Activated CD4-positive, alpha-beta T cell treated with anti-CD3 and anti-CD28 coated beads, Interleukin-2, amount 10 ng/mL, durations not matched to agents 7 days and 5 days (primary cell): ENCODE measurements at regions not wholly inside any gene's neighbourhood (a gene's known extent, or its start where the extent isn't known, plus 50 kb on each side); places are given as distances from the start of the nearest gene placed in this dataset.

Experiments
- CTCF ChIA-PET: fragments of 350-600 bp; sonication (Branson Sonifier 250); formaldehyde crosslinking; loops from one replicate; lab custom pipeline; 2021; ENCODE audit warnings: antibody characterized with exemption; lab: Charles Lee
- POLR2A ChIA-PET: fragments of 350-600 bp; sonication (Branson Sonifier 250); formaldehyde crosslinking; loops from one replicate; lab custom pipeline; 2021; ENCODE audit warnings: antibody characterized with exemption; lab: Charles Lee
- DNase-seq: peaks from one replicate; pipeline ENCODE4 v3.0.0-alpha.2; 2020
- H3K27ac Mint-ChIP-seq: one replicate; pipeline ENCODE4 v1.8.0; 2021; ENCODE audit warnings: mild to moderate bottlenecking, moderate library complexity, mixed read lengths
- H3K27me3 Mint-ChIP-seq: one replicate; pipeline ENCODE4 v1.8.0; 2021; ENCODE audit warnings: mixed read lengths
- H3K36me3 Mint-ChIP-seq: one replicate; pipeline ENCODE4 v1.8.0; 2021; ENCODE audit warnings: low read depth, mixed read lengths
- H3K4me1 Mint-ChIP-seq: one replicate; pipeline ENCODE4 v1.8.0; 2021; ENCODE audit warnings: mixed read lengths
- H3K4me3 Mint-ChIP-seq: one replicate; pipeline ENCODE4 v1.8.0; 2021; ENCODE audit warnings: mild to moderate bottlenecking, moderate library complexity, mixed read lengths
- H3K9me3 Mint-ChIP-seq: one replicate; pipeline ENCODE4 v1.8.0; 2021; ENCODE audit warnings: mixed read lengths

DNA sequence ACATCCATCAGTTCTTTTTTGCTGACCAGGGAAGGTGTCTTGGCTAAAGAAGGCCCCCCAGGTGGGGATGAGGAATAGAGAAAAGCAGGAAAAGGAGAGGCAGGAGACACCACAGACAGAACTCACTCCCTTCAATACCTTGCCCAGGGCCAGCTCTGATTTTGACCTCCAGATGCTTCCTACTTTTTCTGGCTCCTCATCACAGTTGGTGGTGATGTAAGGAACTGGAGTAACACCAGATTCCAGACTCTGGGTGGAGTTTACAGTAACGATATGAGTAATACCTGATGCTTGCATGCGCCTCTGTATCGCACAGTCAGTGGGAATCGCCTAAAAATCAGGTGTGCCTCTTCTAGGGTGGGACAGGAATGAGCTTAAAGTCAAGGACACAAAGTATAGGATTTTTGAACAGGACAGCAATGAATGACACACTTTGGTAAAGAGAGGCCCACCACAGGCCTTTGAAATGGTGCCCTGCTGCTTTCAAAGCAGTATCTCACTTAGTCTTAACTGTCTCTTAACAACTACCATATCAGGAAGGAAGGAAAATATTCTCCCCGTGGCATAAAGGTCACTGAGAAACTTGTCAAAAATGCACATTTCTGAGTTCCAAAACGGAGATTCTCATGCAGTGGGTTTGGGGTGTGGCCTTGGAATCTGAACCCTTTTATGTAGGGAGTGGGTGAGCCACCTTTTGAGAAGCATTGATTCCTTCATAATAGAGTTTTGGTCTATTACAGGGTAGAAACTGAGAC lies 140.8 kb downstream of the SNX19 start:
- Mint-ChIP-seq H3K9me3 (no peaks in the 10 kb centered on the region), H3K4me1 (no peaks in the 10 kb centered on the region), H3K27ac (no peak overlapping the region), H3K36me3 (no peaks in the 10 kb centered on the region), H3K4me3 (no peak overlapping the region), H3K27me3 (peaks cover 6% of the 10 kb centered on the region)
- ChIA-PET CTCF (no interaction called here), POLR2A (no interaction called here)
- DNase-seq: no peak

GRCh38 chr11:130776061-130776419 lies 140.2 kb downstream of the SNX19 start:
- peaks cover 10% of the 10 kb centered on the region for H3K27me3 Mint-ChIP-seq
- H3K36me3 Mint-ChIP-seq: no peaks in the 10 kb centered on the region
- H3K4me3 Mint-ChIP-seq: no peak overlapping the region
- H3K27ac Mint-ChIP-seq: no peak overlapping the region
- CTCF ChIA-PET: no interaction called here
- POLR2A ChIA-PET: no interaction called here
- H3K4me1 Mint-ChIP-seq: no peaks in the 10 kb centered on the region
- no peaks in the 10 kb centered on the region for H3K9me3 Mint-ChIP-seq
- DNase-seq: no peak

DNA sequence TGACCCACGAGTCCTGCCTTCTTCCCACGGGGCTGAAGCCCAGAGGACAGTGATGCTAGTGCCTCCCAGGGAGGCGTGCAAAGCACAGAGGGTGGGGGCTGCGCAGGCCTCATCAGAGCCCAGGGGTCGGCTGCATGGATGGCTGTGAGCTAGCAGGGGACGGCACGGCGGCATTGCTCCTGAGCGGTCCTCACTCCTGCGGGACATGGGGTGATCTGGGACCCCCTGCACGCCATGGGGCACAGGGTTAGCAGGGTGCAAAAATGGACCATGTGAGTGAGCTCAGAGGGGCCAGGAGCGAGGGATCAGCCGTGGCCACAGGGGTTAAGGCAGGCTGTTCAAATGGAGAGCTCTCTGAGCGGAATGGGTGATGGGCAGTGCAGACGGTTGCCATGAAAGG lies 138.3 kb downstream of the SNX19 start:
- Mint-ChIP-seq H3K9me3 (no peaks in the 10 kb centered on the region), H3K4me1 (no peaks in the 10 kb centered on the region), H3K27me3 (peaks cover 8% of the 10 kb centered on the region), H3K27ac (no peak overlapping the region), H3K4me3 (no peak overlapping the region), H3K36me3 (no peaks in the 10 kb centered on the region)
- DNase-seq: no peak
- CTCF ChIA-PET: no interaction called here
- POLR2A ChIA-PET: no interaction called here

DNA sequence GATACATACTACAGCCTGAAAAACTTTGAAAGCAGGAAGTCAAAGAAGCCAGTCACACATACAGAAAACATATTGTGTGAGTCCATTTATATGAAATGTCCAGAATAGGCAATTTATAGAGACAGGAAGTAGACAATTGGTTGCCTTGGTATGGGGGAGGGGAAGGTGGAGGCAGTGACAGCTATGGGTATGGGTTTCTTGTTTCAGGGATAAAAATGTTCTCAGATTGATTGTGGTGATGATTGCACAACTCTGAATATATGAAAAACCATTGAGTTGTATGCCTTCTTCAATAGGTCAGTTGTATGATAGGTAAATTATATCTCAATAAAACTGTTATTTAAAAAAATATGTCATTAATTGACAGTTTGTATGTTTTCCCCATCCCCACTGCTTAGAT lies 137.6 kb downstream of the SNX19 start:
- ChIA-PET CTCF (no interaction called here), POLR2A (no interaction called here)
- Mint-ChIP-seq H3K36me3 (no peaks in the 10 kb centered on the region), H3K27me3 (peaks cover 8% of the 10 kb centered on the region), H3K4me1 (no peaks in the 10 kb centered on the region), H3K27ac (no peak overlapping the region), H3K4me3 (no peak overlapping the region), H3K9me3 (no peaks in the 10 kb centered on the region)
- DNase-seq: no peak

GRCh38 chr11:130779267-130779666 lies 137.0 kb downstream of the SNX19 start:
- no peaks in the 10 kb centered on the region for H3K9me3 Mint-ChIP-seq
- H3K4me3 Mint-ChIP-seq: no peak overlapping the region
- peaks cover 8% of the 10 kb centered on the region for H3K27me3 Mint-ChIP-seq
- H3K27ac Mint-ChIP-seq: no peak overlapping the region
- ChIA-PET POLR2A (no interaction called here), CTCF (no interaction called here)
- H3K4me1 Mint-ChIP-seq: no peaks in the 10 kb centered on the region
- no peak for DNase-seq
- H3K36me3 Mint-ChIP-seq: no peaks in the 10 kb centered on the region

DNA sequence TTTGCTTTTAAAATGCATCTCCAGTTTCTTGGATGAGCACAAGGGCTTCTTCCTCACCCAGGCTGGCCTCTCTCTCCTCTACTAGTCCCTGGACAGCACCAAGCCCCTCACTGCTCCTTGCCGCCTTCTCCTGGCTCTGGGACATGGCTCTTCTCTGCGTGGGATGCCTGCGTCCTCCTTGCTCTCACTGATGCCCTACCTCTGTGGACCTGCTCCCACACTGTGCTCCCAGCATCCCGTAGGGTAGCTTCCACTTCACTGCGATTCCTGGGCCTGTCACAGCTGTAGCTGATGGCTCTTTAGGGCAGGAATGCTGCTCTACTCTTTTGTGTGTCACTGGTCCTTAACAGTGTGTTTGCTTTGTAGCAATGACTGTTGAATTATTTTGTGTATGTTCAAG lies 136.3 kb downstream of the SNX19 start:
- Mint-ChIP-seq H3K27me3 (peaks cover 8% of the 10 kb centered on the region), H3K9me3 (no peaks in the 10 kb centered on the region), H3K27ac (no peak overlapping the region), H3K4me1 (no peaks in the 10 kb centered on the region), H3K36me3 (no peaks in the 10 kb centered on the region), H3K4me3 (no peak overlapping the region)
- DNase-seq: no peak
- ChIA-PET CTCF (interaction anchor here (0.8 kb wide), 1 partner anchor 379 kb away, joined by 3 read pairs; no protein-coding TSS in a partner anchor), POLR2A (no interaction called here)

GRCh38 chr11:130780437-130780836 lies 135.8 kb downstream of the SNX19 start:
- Mint-ChIP-seq H3K4me3 (no peak overlapping the region), H3K27me3 (peaks cover 8% of the 10 kb centered on the region), H3K9me3 (no peaks in the 10 kb centered on the region), H3K4me1 (no peaks in the 10 kb centered on the region), H3K27ac (no peak overlapping the region), H3K36me3 (no peaks in the 10 kb centered on the region)
- CTCF ChIA-PET: interaction anchor here (0.8 kb wide), 1 partner anchor 379 kb away, joined by 3 read pairs; no protein-coding TSS in a partner anchor
- no peak for DNase-seq
- POLR2A ChIA-PET: no interaction called here

DNA sequence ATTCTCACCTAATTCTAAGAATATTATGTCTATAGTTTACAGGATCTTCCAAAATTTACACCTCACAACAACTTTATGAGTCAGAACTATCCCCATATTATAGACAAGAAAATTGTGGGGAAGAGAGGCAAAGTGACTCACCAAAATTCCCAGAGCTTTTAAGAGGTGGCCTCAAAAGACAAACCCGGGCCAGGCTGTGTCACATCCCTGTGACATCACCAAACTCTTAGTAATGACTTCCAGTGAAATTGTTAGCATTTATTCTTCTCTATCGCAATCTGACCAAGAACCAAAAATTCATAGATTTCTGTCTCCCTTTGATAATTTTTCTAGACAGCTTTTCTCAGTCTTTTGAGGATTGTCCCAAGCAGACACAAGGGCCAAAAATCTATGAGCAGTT lies 134.3 kb downstream of the SNX19 start:
- Mint-ChIP-seq H3K27ac (no peak overlapping the region), H3K27me3 (peaks cover 6% of the 10 kb centered on the region), H3K36me3 (no peaks in the 10 kb centered on the region), H3K9me3 (no peaks in the 10 kb centered on the region), H3K4me3 (no peak overlapping the region), H3K4me1 (no peaks in the 10 kb centered on the region)
- no peak for DNase-seq
- POLR2A ChIA-PET: no interaction called here
- CTCF ChIA-PET: no interaction called here

DNA sequence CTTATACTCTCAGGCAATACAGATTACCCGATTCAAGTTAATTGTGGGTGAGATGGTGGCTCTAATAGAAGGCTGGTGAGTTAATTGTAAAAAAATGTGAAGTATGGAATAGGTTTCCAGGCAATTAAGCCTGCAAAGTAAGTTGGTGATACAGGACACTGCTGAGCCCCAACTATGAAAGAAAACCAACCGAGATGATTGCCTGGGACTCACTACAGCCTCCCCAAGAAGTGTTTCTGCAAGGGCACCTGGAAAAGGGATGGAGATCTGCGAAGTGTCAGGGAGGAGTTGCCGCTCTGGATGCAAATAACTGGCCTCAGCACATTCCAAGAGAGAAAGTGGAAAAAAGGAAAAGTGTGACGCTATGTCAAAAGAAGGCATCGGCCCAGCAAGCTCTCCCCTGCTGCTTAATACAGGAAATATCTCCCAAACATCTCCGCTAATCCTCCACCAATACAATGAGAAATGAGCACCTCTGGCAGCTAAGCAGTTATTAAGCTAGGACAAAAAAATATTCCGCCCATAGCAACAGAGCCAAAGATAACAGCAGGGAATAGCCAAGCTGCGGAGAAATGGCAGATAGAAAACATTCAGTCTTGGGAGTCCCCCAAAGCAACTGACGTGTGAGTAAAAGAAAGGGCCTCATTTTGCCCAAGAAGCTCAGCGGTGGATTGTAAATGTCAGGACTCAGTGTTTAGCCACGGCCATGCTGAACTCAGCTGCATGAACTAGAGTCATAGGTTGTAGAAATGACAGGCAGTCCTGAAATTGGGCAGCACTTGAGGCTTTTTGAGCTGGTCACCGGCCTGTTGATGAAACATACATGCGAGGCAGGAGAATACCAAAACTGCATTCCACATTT lies 133.7 kb downstream of the SNX19 start:
- ChIA-PET POLR2A (no interaction called here), CTCF (no interaction called here)
- Mint-ChIP-seq H3K27me3 (peaks cover 4% of the 10 kb centered on the region), H3K27ac (no peak overlapping the region), H3K9me3 (no peaks in the 10 kb centered on the region), H3K4me3 (no peak overlapping the region), H3K4me1 (no peaks in the 10 kb centered on the region), H3K36me3 (no peaks in the 10 kb centered on the region)
- DNase-seq: no peak

DNA sequence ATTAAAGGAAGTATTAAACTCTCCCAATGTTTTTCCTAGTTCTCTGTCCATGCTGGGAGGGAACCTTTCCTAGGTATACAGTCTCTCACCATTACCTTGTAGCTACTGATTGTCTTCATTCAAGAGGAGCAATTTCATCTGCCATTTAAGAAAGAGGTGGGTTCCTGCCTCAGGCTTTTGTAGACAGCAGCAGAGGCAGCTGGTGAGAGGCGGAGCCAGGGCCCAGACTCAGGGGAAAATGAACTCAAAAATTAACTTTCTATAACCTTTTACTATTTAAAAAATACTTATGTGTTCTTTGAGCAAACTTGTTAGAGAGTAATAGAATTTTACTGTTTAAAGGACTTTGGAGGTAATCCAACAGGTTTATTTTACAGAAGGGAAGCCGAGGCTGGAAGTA lies 133.0 kb downstream of the SNX19 start:
- CTCF ChIA-PET: no interaction called here
- no peak overlapping the region for H3K27ac Mint-ChIP-seq
- no peaks in the 10 kb centered on the region for H3K36me3 Mint-ChIP-seq
- H3K9me3 Mint-ChIP-seq: no peaks in the 10 kb centered on the region
- no peak overlapping the region for H3K4me3 Mint-ChIP-seq
- no peaks in the 10 kb centered on the region for H3K4me1 Mint-ChIP-seq
- peaks cover 4% of the 10 kb centered on the region for H3K27me3 Mint-ChIP-seq
- POLR2A ChIA-PET: no interaction called here
- no peak for DNase-seq

- no peak for DNase-seq
- H3K27ac Mint-ChIP-seq: no peak overlapping the region
- no peaks in the 10 kb centered on the region for H3K9me3 Mint-ChIP-seq
- H3K36me3 Mint-ChIP-seq: no peaks in the 10 kb centered on the region
- CTCF ChIA-PET: no interaction called here
- H3K4me1 Mint-ChIP-seq: no peaks in the 10 kb centered on the region
- H3K4me3 Mint-ChIP-seq: no peak overlapping the region
- POLR2A ChIA-PET: no interaction called here
- peaks cover 4% of the 10 kb centered on the region for H3K27me3 Mint-ChIP-seq
Measured at GRCh38 chr11:130785380-130786116, 130.7 kb downstream of the SNX19 start.

DNA sequence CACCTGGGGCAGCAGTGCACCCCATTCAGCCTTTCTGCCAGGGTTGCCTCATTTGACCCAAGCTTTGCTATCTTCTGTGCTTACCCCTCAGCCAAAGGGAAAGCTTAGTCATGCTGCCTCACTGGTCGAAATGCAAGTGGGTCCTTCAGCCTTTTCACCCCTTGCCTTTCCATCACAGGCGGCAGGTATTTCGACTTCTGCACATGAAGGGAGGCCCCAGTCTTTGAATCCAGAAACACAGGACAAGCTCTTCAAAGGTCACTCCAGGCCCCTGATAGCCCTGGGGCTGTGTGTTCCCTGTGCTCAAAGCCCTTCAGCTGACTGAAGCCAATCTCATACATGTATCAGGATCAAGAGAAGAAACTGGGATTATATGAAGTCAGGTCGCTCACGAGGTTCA lies 129.7 kb downstream of the SNX19 start:
- no peak overlapping the region for H3K4me3 Mint-ChIP-seq
- H3K27ac Mint-ChIP-seq: no peak overlapping the region
- ChIA-PET POLR2A (no interaction called here), CTCF (interaction anchor here (1.3 kb wide), 1 partner anchor 76 kb away, joined by 3 read pairs; no protein-coding TSS in a partner anchor)
- peaks cover 2% of the 10 kb centered on the region for H3K27me3 Mint-ChIP-seq
- no peaks in the 10 kb centered on the region for H3K9me3 Mint-ChIP-seq
- DNase-seq: no peak
- no peaks in the 10 kb centered on the region for H3K4me1 Mint-ChIP-seq
- no peaks in the 10 kb centered on the region for H3K36me3 Mint-ChIP-seq

DNA sequence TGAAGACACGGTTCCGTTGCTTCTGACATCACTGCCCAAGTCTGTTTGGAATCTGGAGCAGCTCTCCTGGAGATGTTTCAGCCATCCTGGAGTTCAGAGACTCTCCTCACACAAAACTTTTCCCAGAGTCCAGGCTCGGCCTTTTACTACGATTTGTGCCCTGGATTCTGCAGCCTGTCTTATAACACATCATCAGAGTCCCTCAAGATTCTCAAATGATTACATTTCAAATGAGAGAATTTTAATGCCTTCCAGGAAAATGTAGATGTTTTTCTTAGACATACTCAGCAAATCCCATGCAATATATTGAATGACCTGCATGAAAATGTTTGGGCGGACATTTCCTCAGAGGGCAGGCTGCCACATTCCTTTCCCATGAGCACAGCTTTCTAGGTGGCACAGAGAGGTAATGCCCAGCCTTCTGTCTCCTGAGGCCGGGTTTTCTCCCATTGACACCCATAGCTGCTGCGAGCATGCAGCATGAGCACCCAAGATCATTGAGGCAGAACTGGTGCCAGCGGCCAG lies 129.1 kb downstream of the SNX19 start:
- peaks cover 2% of the 10 kb centered on the region for H3K27me3 Mint-ChIP-seq
- DNase-seq: no peak
- no peak overlapping the region for H3K4me3 Mint-ChIP-seq
- H3K27ac Mint-ChIP-seq: no peak overlapping the region
- no peaks in the 10 kb centered on the region for H3K9me3 Mint-ChIP-seq
- no peaks in the 10 kb centered on the region for H3K4me1 Mint-ChIP-seq
- no peaks in the 10 kb centered on the region for H3K36me3 Mint-ChIP-seq
- CTCF ChIA-PET: interaction anchor here (0.6 to 1.3 kb wide), 2 partner anchors 75 to 292 kb away, joined by 3 to 4 read pairs; no protein-coding TSS in a partner anchor
- POLR2A ChIA-PET: no interaction called here
